CD4-positive, alpha-beta T cell (primary cell): ENCODE measurements at regions not wholly inside any gene's neighbourhood (a gene's known extent, or its start where the extent isn't known, plus 50 kb on each side); places are given as distances from the start of the nearest gene placed in this dataset.

Experiments used
- ATAC-seq: fragments of 200-7000 bp; cut with Tn5 transposase; one replicate; pipeline ENCODE4 v1.10.0; 2022; ENCODE audit warnings: mild to moderate bottlenecking; ENCODE audit not compliant: poor library complexity
- CTCF ChIA-PET: fragments of 350-600 bp; sonication (Branson Sonifier 250); formaldehyde crosslinking; loops from one replicate; lab custom pipeline; 2021; ENCODE audit warnings: antibody characterized with exemption, inconsistent platforms; lab: Charles Lee
- POLR2A ChIA-PET: fragments of 350-600 bp; sonication (Branson Sonifier 250); formaldehyde crosslinking; loops from one replicate; lab custom pipeline; 2021; ENCODE audit warnings: antibody characterized with exemption, inconsistent platforms; lab: Charles Lee
- DNase-seq, 14 experiments: peaks; one replicate each; pipeline ENCODE4 v3.0.0-alpha.2; 2013 to 2020; ENCODE audit warnings: mixed read lengths in 2 of 14
- H3K27ac ChIP-seq, 2 donors: one replicate each; pipeline versions ENCODE4 v1.5.1 to v1.7.0; 2013; ENCODE audit warnings: low read length in 2 of 2, low read depth in 1 of 2, mild to moderate bottlenecking in 1 of 2
- H3K27me3 ChIP-seq, 2 experiments: 1 replicate in 1 of 2; 2 replicates in 1 of 2; pipeline versions ENCODE4 v1.6.1 to v1.7.0; 2013; ENCODE audit warnings: low read length in 2 of 2, control low read depth in 1 of 2, mild to moderate bottlenecking in 1 of 2, moderate library complexity in 1 of 2; ENCODE audit not compliant: insufficient read depth in 2 of 2, control insufficient read depth in 1 of 2
- H3K36me3 ChIP-seq: one replicate; pipeline ENCODE4 v1.6.1; 2013; ENCODE audit warnings: low read length, control low read depth; ENCODE audit not compliant: insufficient read depth
- H3K4me1 ChIP-seq: one replicate; pipeline ENCODE4 v1.6.1; 2013; ENCODE audit warnings: low read length, control low read depth; ENCODE audit not compliant: insufficient read depth
- H3K4me3 ChIP-seq: one replicate; pipeline ENCODE4 v1.5.1; 2013; ENCODE audit warnings: mild to moderate bottlenecking, low read length, moderate library complexity
- H3K9me3 ChIP-seq, 2 experiments: 1 replicate in 1 of 2; 2 replicates in 1 of 2; pipeline versions ENCODE4 v1.6.1 to v1.7.0; 2013; ENCODE audit warnings: low read length in 2 of 2, mild to moderate bottlenecking in 2 of 2, control low read depth in 1 of 2, moderate library complexity in 1 of 2; ENCODE audit not compliant: control insufficient read depth in 1 of 2, insufficient read depth in 1 of 2
- H3K27ac Mint-ChIP-seq: one replicate; pipeline ENCODE4 v1.8.0; 2020; ENCODE audit warnings: mixed read lengths
- H3K27me3 Mint-ChIP-seq: one replicate; pipeline ENCODE4 v1.8.0; 2021; ENCODE audit warnings: mixed read lengths
- H3K36me3 Mint-ChIP-seq: one replicate; pipeline ENCODE4 v1.8.0; 2021; ENCODE audit warnings: low read depth, mixed read lengths
- H3K4me1 Mint-ChIP-seq: one replicate; pipeline ENCODE4 v1.8.0; 2021; ENCODE audit warnings: low read depth, mixed read lengths
- H3K4me3 Mint-ChIP-seq: one replicate; pipeline ENCODE4 v1.8.0; 2020; ENCODE audit warnings: mild to moderate bottlenecking, mixed read lengths
- H3K9me3 Mint-ChIP-seq: one replicate; pipeline ENCODE4 v1.8.0; 2020; ENCODE audit warnings: mixed read lengths
- CTCF ChIP-seq: fragments of 200-600 bp; IDR thresholded peaks from one replicate; pipeline ENCODE4 v1.8.0; 2022; ENCODE audit warnings: antibody characterized with exemption, mild to moderate bottlenecking
- intact Hi-C, 2 experiments: fragments of 100-400 bp; cut with DNase I in 1 of 2; cut with micrococcal nuclease in 1 of 2; formaldehyde crosslinking; loops; one replicate each; pipeline versions ENCODE4 v1.15.1 to v1.9.0; 2023 to 2025; cut with DNase I, micrococcal nuclease

- H3K36me3 Mint-ChIP-seq: no peaks in the 10 kb centered on the region
- Histone ChIP-seq H3K4me3 (no peak overlapping the region), H3K27ac (no peak overlapping the region), H3K9me3 (no peaks in the 10 kb centered on the region), H3K4me1 (no peaks in the 10 kb centered on the region), H3K36me3 (no peaks in the 10 kb centered on the region), H3K27me3 (no peaks in the 10 kb centered on the region)
- H3K4me1 Mint-ChIP-seq: no peaks in the 10 kb centered on the region
- H3K9me3 Mint-ChIP-seq: no peaks in the 10 kb centered on the region
- ATAC-seq: no peak
- H3K4me3 Mint-ChIP-seq: no peak overlapping the region
- intact Hi-C loops: no loop called here
- no peak overlapping the region for H3K27ac Mint-ChIP-seq
- no peak for TF ChIP-seq CTCF
- DNase-seq: no peak
- no peaks in the 10 kb centered on the region for H3K27me3 Mint-ChIP-seq
- CTCF ChIA-PET: no interaction called here
- POLR2A ChIA-PET: no interaction called here
These were observed 94.4 kb upstream of the HS3ST5 start for GRCh38 chr6:114437235-114437634.

- intact Hi-C loops: no loop called here
- Mint-ChIP-seq H3K27ac (no peak overlapping the region), H3K9me3 (no peaks in the 10 kb centered on the region), H3K4me1 (no peaks in the 10 kb centered on the region), H3K4me3 (no peak overlapping the region), H3K27me3 (no peaks in the 10 kb centered on the region), H3K36me3 (no peaks in the 10 kb centered on the region)
- Histone ChIP-seq H3K36me3 (no peaks in the 10 kb centered on the region), H3K27me3 (no peaks in the 10 kb centered on the region), H3K27ac (no peak overlapping the region), H3K4me1 (no peaks in the 10 kb centered on the region), H3K9me3 (no peaks in the 10 kb centered on the region), H3K4me3 (no peak overlapping the region)
- DNase-seq (no peak), ATAC-seq (no peak)
- CTCF ChIA-PET: no interaction called here
- no peak for TF ChIP-seq CTCF
- POLR2A ChIA-PET: no interaction called here
These were observed 93.9 kb upstream of the HS3ST5 start for GRCh38 chr6:114436691-114437090.

GRCh38 chr6:114435985-114436384 is 93.2 kb upstream of the HS3ST5 start:
- H3K9me3 ChIP-seq: no peaks in the 10 kb centered on the region
- H3K4me1 Mint-ChIP-seq: no peaks in the 10 kb centered on the region
- H3K27ac ChIP-seq: no peak overlapping the region
- DNase-seq (no peak), ATAC-seq (no peak)
- TF ChIP-seq CTCF: no peak
- no peaks in the 10 kb centered on the region for H3K27me3 ChIP-seq
- H3K27ac Mint-ChIP-seq: no peak overlapping the region
- CTCF ChIA-PET: no interaction called here
- POLR2A ChIA-PET: no interaction called here
- no peak overlapping the region for H3K4me3 Mint-ChIP-seq
- no peaks in the 10 kb centered on the region for H3K27me3 Mint-ChIP-seq
- no peak overlapping the region for H3K4me3 ChIP-seq
- intact Hi-C loops: no loop called here
- H3K36me3 ChIP-seq: no peaks in the 10 kb centered on the region
- H3K4me1 ChIP-seq: no peaks in the 10 kb centered on the region
- H3K9me3 Mint-ChIP-seq: no peaks in the 10 kb centered on the region
- no peaks in the 10 kb centered on the region for H3K36me3 Mint-ChIP-seq
